MCF 10A (cell line): ENCODE measurements at regions not wholly inside any gene's neighbourhood (a gene's known extent, or its start where the extent isn't known, plus 50 kb on each side); places are given as distances from the start of the nearest gene placed in this dataset.

ENCODE experiments used
- BruUV-seq: library from RNA; stranded (reverse); fragments of 400-500 nt; replicated peaks from 2 replicates; lab custom pipeline; 2021; lab: Mats Ljungman, UMichigan
- CTCF ChIA-PET: fragments of 300-600 bp; sonication (Branson Sonifier 250); formaldehyde crosslinking; extraction: SDS; loops from one replicate; lab custom pipeline; 2021; ENCODE audit warnings: antibody characterized with exemption, inconsistent platforms; lab: Yijun Ruan, JAX
- POLR2A ChIA-PET: fragments of 300-600, 350-650 bp; sonication (Branson Sonifier 250); formaldehyde crosslinking; extraction: SDS; loops from one replicate; lab custom pipeline; 2020; ENCODE audit warnings: antibody characterized with exemption, inconsistent platforms; lab: Yijun Ruan, JAX
- DNase-seq: peaks from one replicate; pipeline ENCODE4 v3.0.0-alpha.2; 2018; ENCODE audit not compliant: unreplicated experiment
- H3K27ac Mint-ChIP-seq: one replicate; pipeline ENCODE4 v1.8.0; 2022; ENCODE audit warnings: mild to moderate bottlenecking, low read depth, mixed read lengths; ENCODE audit not compliant: unreplicated experiment
- H3K27me3 Mint-ChIP-seq: one replicate; pipeline ENCODE4 v1.8.0; 2022; ENCODE audit warnings: mixed read lengths; ENCODE audit not compliant: insufficient read depth, unreplicated experiment
- H3K36me3 Mint-ChIP-seq: one replicate; pipeline ENCODE4 v1.8.0; 2022; ENCODE audit warnings: mild to moderate bottlenecking, moderate library complexity, mixed read lengths; ENCODE audit not compliant: insufficient read depth, unreplicated experiment
- H3K4me1 Mint-ChIP-seq: one replicate; pipeline ENCODE4 v1.8.0; 2022; ENCODE audit warnings: mixed read lengths; ENCODE audit not compliant: insufficient read depth, unreplicated experiment
- H3K4me3 Mint-ChIP-seq: one replicate; pipeline ENCODE4 v1.8.0; 2022; ENCODE audit warnings: mild to moderate bottlenecking, moderate library complexity, mixed read lengths; ENCODE audit not compliant: unreplicated experiment
- H3K9me3 Mint-ChIP-seq: one replicate; pipeline ENCODE4 v1.8.0; 2022; ENCODE audit warnings: mixed read lengths; ENCODE audit not compliant: unreplicated experiment
- intact Hi-C: fragments of 100-400 bp; cut with micrococcal nuclease; formaldehyde crosslinking; loops from 2 replicates; pipeline ENCODE4 v1.14.1; 2022
- TF ChIP-seq, protein P1 (sequence below): fragments of 200-600 bp; IDR thresholded peaks from one replicate; pipeline ENCODE4 v1.8.0; 2022; ENCODE audit warnings: antibody characterized with exemption, mild to moderate bottlenecking; ENCODE audit not compliant: unreplicated experiment

DNA sequence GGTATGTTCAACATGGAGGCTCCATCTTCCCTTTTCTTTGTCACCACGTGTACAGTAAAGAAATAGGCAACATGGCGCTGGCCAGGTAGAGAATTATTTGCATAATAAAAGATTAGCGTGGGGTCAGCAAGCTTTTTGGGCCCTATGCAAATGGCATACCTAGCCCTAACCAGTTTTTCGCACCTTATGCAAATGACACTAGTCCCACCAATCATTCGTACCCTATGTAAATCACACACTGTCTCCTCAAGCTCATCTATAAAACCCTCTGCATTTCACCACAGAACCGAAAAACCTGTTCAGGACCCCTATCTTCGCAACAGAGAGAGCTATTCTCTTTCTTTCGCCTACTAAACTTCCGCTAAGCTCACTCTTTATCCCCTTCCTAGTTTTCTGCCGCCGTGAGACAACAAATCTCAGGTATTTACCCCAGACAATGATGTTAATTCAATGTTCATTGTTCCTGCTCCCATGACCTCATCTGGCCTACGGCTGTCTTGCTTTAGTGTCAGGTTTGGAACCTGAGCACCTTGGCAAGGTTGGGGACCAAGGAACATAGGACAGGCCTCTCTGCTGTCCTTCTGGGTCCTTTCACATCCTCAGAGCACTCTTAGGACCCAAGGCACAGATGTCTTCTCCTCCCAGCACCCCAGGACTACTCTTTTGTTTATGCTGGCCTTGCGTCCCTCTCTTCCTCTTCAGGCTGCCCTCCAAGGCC lies 180.7 kb upstream of the RAI14 start:
- no peaks in the 10 kb centered on the region for H3K4me1 Mint-ChIP-seq
- H3K27ac Mint-ChIP-seq = no peak overlapping the region
- peaks cover 2% of the 10 kb centered on the region for H3K9me3 Mint-ChIP-seq
- TF ChIP-seq, protein P1, sequence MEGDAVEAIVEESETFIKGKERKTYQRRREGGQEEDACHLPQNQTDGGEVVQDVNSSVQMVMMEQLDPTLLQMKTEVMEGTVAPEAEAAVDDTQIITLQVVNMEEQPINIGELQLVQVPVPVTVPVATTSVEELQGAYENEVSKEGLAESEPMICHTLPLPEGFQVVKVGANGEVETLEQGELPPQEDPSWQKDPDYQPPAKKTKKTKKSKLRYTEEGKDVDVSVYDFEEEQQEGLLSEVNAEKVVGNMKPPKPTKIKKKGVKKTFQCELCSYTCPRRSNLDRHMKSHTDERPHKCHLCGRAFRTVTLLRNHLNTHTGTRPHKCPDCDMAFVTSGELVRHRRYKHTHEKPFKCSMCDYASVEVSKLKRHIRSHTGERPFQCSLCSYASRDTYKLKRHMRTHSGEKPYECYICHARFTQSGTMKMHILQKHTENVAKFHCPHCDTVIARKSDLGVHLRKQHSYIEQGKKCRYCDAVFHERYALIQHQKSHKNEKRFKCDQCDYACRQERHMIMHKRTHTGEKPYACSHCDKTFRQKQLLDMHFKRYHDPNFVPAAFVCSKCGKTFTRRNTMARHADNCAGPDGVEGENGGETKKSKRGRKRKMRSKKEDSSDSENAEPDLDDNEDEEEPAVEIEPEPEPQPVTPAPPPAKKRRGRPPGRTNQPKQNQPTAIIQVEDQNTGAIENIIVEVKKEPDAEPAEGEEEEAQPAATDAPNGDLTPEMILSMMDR = no peak
- intact Hi-C loops = loop anchor here (10.0 kb wide), 1 partner anchor 709 kb away; no protein-coding TSS in a partner anchor
- H3K4me3 Mint-ChIP-seq = no peak overlapping the region
- CTCF ChIA-PET = interaction anchor here (0.6 to 24.6 kb wide), 12 partner anchors 10 to 753 kb away, joined by 3 to 468 read pairs (median 4); no protein-coding TSS in a partner anchor
- peaks cover 24% of the 10 kb centered on the region for H3K27me3 Mint-ChIP-seq
- POLR2A ChIA-PET = interaction anchor here (0.7 kb wide), 1 partner anchor 372 kb away, joined by 3 read pairs; no protein-coding TSS in a partner anchor
- H3K36me3 Mint-ChIP-seq = no peaks in the 10 kb centered on the region
- no TSS peak for BruUV-seq
- no peak for DNase-seq

DNA sequence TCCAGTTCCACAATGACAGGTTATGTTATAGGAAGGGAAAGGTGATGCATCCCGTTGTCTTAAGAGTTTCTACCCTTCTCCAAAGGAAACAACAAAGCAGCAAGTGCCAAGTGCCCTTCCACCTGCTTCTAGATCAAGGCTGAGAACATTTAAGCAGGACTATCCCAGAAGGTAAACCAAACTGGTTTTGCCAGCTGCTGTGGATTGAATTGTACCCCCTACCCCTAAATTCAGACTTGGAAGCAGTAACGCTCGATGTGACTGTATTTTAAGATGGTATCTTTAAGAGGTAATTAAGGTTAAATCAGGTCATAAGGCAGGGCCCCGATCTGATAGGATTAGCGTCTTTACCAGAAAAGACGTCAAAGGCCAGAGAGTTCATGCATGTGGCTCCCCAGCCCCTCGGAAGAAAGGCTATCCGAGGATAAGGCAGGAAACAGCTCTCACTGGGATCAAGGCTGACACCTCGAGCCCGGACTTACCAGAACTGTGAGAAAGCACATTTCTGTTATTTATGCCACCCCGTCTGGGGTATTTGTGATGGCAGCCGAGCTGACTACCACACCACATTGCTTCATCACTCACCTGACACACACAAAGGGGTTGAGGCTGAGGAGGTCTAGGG lies 179.1 kb upstream of the RAI14 start:
- Mint-ChIP-seq H3K27me3 (peaks cover 36% of the 10 kb centered on the region), H3K4me3 (no peak overlapping the region), H3K27ac (no peak overlapping the region), H3K9me3 (no peaks in the 10 kb centered on the region), H3K4me1 (no peaks in the 10 kb centered on the region), H3K36me3 (no peaks in the 10 kb centered on the region)
- no TSS peak for BruUV-seq
- DNase-seq = no peak
- intact Hi-C loops = loop anchor here (10.0 kb wide), 1 partner anchor 708 kb away; no protein-coding TSS in a partner anchor
- TF ChIP-seq, protein P1 = no peak
- CTCF ChIA-PET = interaction anchor here (0.7 to 24.6 kb wide), 5 partner anchors 9 to 1447 kb away, joined by 3 to 468 read pairs (median 13); no protein-coding TSS in a partner anchor
- POLR2A ChIA-PET = interaction anchor here (1.2 kb wide), 1 partner anchor 439 kb away, joined by 3 read pairs; the partner anchor contains the start of genes BRIX1 and RAD1

DNA sequence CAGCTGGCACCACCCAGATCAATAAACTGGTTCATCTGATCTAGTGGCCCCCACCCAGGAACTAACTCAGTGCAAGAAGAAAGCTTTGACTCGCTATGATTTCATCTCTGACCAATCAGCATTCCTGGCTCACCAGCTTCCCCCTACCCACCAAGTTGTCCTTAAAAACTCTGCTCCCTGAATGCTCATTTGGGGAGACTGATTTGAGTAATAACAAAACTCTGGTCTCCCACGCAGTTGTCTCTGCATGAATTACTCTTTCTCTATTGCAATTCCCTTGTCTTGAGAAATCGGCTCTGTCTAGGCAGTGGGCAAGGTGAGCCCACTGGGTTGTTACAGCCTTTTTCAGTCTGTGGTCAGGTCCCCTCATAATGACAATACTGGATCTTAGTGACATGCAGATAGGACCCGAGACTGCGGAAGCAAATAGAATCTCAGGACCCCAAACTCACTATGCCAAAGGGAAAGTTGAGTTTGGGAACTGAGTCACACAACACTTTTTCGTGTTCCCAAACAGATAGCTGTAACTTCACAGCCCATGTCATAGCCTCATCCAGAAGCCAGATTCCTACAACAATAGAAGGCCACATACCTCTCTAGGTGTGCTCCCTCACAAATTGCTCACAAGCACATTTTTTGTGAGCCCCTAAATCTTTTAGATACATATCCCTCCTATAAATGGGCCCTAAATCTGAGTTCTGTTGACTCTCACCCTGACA lies 175.2 kb upstream of the RAI14 start:
- Mint-ChIP-seq H3K4me1 (peaks cover under 1% of the 10 kb centered on the region), H3K9me3 (no peaks in the 10 kb centered on the region), H3K4me3 (no peak overlapping the region), H3K36me3 (no peaks in the 10 kb centered on the region), H3K27ac (no peak overlapping the region), H3K27me3 (peaks cover 36% of the 10 kb centered on the region)
- intact Hi-C loops = no loop called here
- ChIA-PET POLR2A (no interaction called here), CTCF (interaction anchor here (1.0 to 24.6 kb wide), 3 partner anchors 13 to 419 kb away, joined by 3 to 468 read pairs (median 3); no protein-coding TSS in a partner anchor)
- BruUV-seq = no TSS peak
- DNase-seq = no peak
- TF ChIP-seq, protein P1 = no peak
